ENCODE measurements at regions not wholly inside any gene's neighbourhood (a gene's known extent, or its start where the extent isn't known, plus 50 kb on each side); places are given as distances from the start of the nearest gene placed in this dataset.
A peak's percentile ranks its signal among the peaks of the same experiment; 100 is the strongest.

- Histone ChIP-seq H3K4me1 (ENCODE audit: insufficient read depth) (no peaks in the 10 kb centered on the region), H3K4me3 (no peak overlapping the region), H2AFZ (no peak overlapping the region), H3K27ac (no peak overlapping the region), H3K9me3 (ENCODE audit: low read depth) (no peaks in the 10 kb centered on the region), H3K27me3 (replicated peaks; ENCODE audit: insufficient read depth) (no peaks in the 10 kb centered on the region), H3F3A (ENCODE audit: insufficient read depth) (no peaks in the 10 kb centered on the region), H4K20me1 (ENCODE audit: insufficient read depth) (no peaks in the 10 kb centered on the region), H3K4me2 (ENCODE audit: unreplicated experiment) (no peak overlapping the region), H3K9me2 (ENCODE audit: insufficient read depth) (no peaks in the 10 kb centered on the region), H3K36me3 (ENCODE audit: low read depth) (no peaks in the 10 kb centered on the region), H3K9ac (no peak overlapping the region), H3K79me2 (ENCODE audit: insufficient read depth) (no peaks in the 10 kb centered on the region)
- DNase-seq, result no peak
- WGBS, 2 experiments (ENCODE audit: low coverage in 1 of 2, low lambda C conversion rate in 2 of 2, missing lambda C conversion rate in 2 of 2), result 44 to 65% methylated on average over 1 of the region's 1 CpG
- in situ Hi-C loops (cut with MboI), result no loop called here
- no peak for TF ChIP-seq EZH2 (IDR thresholded peaks at IDR 0.05; ENCODE audit: insufficient read depth, poor library complexity, severe bottlenecking)
- TF ChIP-seq EZH2phosphoT487 (IDR thresholded peaks at IDR 0.05; ENCODE audit: insufficient read depth, low read depth), result no peak
Observed at GRCh38 chr6:21692721-21693120, 99.2 kb downstream of the SOX4 start.

DNA sequence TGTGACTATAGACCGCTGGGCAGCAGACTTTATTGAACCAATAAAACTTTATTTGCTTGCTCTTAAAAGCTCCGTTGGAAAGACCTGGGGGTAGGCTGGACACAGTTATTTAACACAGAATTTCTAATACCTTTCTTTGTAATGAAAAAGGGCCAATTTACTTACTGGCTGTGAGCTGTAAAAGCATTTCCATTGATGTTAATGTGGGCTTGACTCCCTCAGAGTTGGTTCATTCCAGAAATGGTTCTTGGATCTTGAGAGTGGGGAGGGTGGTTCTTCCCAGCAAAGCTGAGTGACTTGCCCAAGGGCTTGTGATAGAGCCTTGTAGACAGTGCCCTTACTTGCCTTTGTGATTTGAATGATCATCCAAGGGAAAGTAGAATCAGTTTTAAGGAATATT lies 100.6 kb downstream of the SOX4 start:
- WGBS, 2 experiments (ENCODE audit: low coverage in 1 of 2, low lambda C conversion rate in 2 of 2, missing lambda C conversion rate in 2 of 2), result 86 to 87% methylated on average over 2 of the region's 2 CpGs
- H3K27ac ChIP-seq, result no peak overlapping the region
- TF ChIP-seq EZH2 (IDR thresholded peaks at IDR 0.05; ENCODE audit: insufficient read depth, poor library complexity, severe bottlenecking) (no peak), EZH2phosphoT487 (IDR thresholded peaks at IDR 0.05; ENCODE audit: insufficient read depth, low read depth) (no peak)
- no peak overlapping the region for H3K9ac ChIP-seq
- H2AFZ ChIP-seq, result no peak overlapping the region
- H3K9me3 ChIP-seq (ENCODE audit: low read depth), result no peaks in the 10 kb centered on the region
- no peaks in the 10 kb centered on the region for H4K20me1 ChIP-seq (ENCODE audit: insufficient read depth)
- H3K79me2 ChIP-seq (ENCODE audit: insufficient read depth), result no peaks in the 10 kb centered on the region
- no peaks in the 10 kb centered on the region for H3F3A ChIP-seq (ENCODE audit: insufficient read depth)
- no peaks in the 10 kb centered on the region for H3K9me2 ChIP-seq (ENCODE audit: insufficient read depth)
- H3K4me2 ChIP-seq (ENCODE audit: unreplicated experiment), result no peak overlapping the region
- no peaks in the 10 kb centered on the region for H3K36me3 ChIP-seq (ENCODE audit: low read depth)
- no peaks in the 10 kb centered on the region for H3K27me3 ChIP-seq (replicated peaks; ENCODE audit: insufficient read depth)
- in situ Hi-C loops (cut with MboI), result no loop called here
- no peaks in the 10 kb centered on the region for H3K4me1 ChIP-seq (ENCODE audit: insufficient read depth)
- no peak for DNase-seq
- no peak overlapping the region for H3K4me3 ChIP-seq

DNA sequence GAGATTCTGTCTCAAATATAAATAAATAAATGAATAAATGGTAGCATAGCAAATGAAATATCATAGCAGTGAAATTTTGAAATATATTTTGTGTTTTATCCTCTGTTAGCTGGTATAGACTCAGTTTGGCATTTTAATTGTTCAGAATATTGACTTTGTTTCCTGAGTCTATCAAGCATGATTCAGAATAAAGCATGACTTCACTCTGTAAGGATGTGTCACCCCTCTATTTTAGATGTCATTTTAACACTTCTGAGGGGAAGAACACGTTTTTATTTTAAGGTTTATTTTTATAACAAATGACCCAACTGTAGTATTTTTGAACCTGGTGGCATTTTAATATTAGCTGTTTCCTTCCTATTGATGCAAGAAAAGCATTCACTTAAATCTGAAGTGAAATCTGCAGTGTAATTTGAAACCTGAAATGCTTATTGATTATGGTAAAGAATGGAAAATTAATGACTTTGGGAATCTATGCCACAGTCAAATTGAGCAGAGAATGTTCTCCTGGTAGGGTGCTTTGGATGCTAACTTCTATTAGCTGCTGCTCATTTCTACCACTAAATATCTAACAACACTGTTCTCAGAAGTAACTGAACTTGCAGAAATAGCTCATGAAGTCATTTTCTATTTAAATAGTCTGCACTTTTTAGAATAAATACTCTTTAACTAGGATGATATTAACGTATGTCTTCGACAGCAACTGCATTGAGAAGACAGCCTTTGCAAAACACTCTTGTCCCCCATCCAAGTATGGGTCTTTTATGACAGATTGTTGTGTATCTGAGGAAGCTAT lies 114.2 kb downstream of the SOX4 start:
- no peaks in the 10 kb centered on the region for H3K9me2 ChIP-seq (ENCODE audit: insufficient read depth)
- H3K4me2 ChIP-seq (ENCODE audit: unreplicated experiment), result no peak overlapping the region
- no peaks in the 10 kb centered on the region for H4K20me1 ChIP-seq (ENCODE audit: insufficient read depth)
- no peaks in the 10 kb centered on the region for H3K4me1 ChIP-seq (ENCODE audit: insufficient read depth)
- no peak for TF ChIP-seq EZH2phosphoT487 (IDR thresholded peaks at IDR 0.05; ENCODE audit: insufficient read depth, low read depth)
- no peak for TF ChIP-seq EZH2 (IDR thresholded peaks at IDR 0.05; ENCODE audit: insufficient read depth, poor library complexity, severe bottlenecking)
- no peaks in the 10 kb centered on the region for H3F3A ChIP-seq (ENCODE audit: insufficient read depth)
- in situ Hi-C loops (cut with MboI), result no loop called here
- 0 out of 2 replicates have a peak, but pooled peaks cover 4% of the 10 kb centered on the region for H3K27me3 ChIP-seq (replicated peaks; ENCODE audit: insufficient read depth)
- 48 to 51% methylated on average over 3 of the region's 3 CpGs for WGBS, 2 experiments (ENCODE audit: low coverage in 1 of 2, low lambda C conversion rate in 2 of 2, missing lambda C conversion rate in 2 of 2)
- H3K79me2 ChIP-seq (ENCODE audit: insufficient read depth), result no peaks in the 10 kb centered on the region
- no peak overlapping the region for H3K27ac ChIP-seq
- no peak overlapping the region for H2AFZ ChIP-seq
- DNase-seq, result peak; percentile 14
- H3K36me3 ChIP-seq (ENCODE audit: low read depth), result no peaks in the 10 kb centered on the region
- H3K4me3 ChIP-seq, result no peak overlapping the region
- H3K9ac ChIP-seq, result no peak overlapping the region
- no peaks in the 10 kb centered on the region for H3K9me3 ChIP-seq (ENCODE audit: low read depth)

- no peaks in the 10 kb centered on the region for H3K79me2 ChIP-seq (ENCODE audit: insufficient read depth)
- no peaks in the 10 kb centered on the region for H3K36me3 ChIP-seq (ENCODE audit: low read depth)
- H3K4me2 ChIP-seq (ENCODE audit: unreplicated experiment), result no peak overlapping the region
- no peak overlapping the region for H3K27ac ChIP-seq
- no peaks in the 10 kb centered on the region for H4K20me1 ChIP-seq (ENCODE audit: insufficient read depth)
- no peak overlapping the region for H3K4me3 ChIP-seq
- no peak overlapping the region for H2AFZ ChIP-seq
- H3F3A ChIP-seq (ENCODE audit: insufficient read depth), result no peaks in the 10 kb centered on the region
- no peaks in the 10 kb centered on the region for H3K4me1 ChIP-seq (ENCODE audit: insufficient read depth)
- H3K9me3 ChIP-seq (ENCODE audit: low read depth), result no peaks in the 10 kb centered on the region
- DNase-seq, result no peak
- in situ Hi-C loops (cut with MboI), result no loop called here
- TF ChIP-seq EZH2phosphoT487 (IDR thresholded peaks at IDR 0.05; ENCODE audit: insufficient read depth, low read depth) (no peak), EZH2 (IDR thresholded peaks at IDR 0.05; ENCODE audit: insufficient read depth, poor library complexity, severe bottlenecking) (no peak)
- H3K9me2 ChIP-seq (ENCODE audit: insufficient read depth), result no peaks in the 10 kb centered on the region
- no peak overlapping the region for H3K9ac ChIP-seq
- H3K27me3 ChIP-seq (replicated peaks; ENCODE audit: insufficient read depth), result 0 out of 2 replicates have a peak, but pooled peaks cover 6% of the 10 kb centered on the region
Observed at GRCh38 chr6:21708320-21708580, 114.7 kb downstream of the SOX4 start.

- H3K36me3 ChIP-seq (ENCODE audit: low read depth), result no peaks in the 10 kb centered on the region
- WGBS, 2 experiments (ENCODE audit: low coverage in 1 of 2, low lambda C conversion rate in 2 of 2, missing lambda C conversion rate in 2 of 2), result 92 to 97% methylated on average over 1 of the region's 1 CpG
- H4K20me1 ChIP-seq (ENCODE audit: insufficient read depth), result no peaks in the 10 kb centered on the region
- H3K27me3 ChIP-seq (replicated peaks; ENCODE audit: insufficient read depth), result 0 out of 2 replicates have a peak, but pooled peaks cover 6% of the 10 kb centered on the region
- H3K4me3 ChIP-seq, result no peak overlapping the region
- H3K79me2 ChIP-seq (ENCODE audit: insufficient read depth), result no peaks in the 10 kb centered on the region
- no peak for DNase-seq
- in situ Hi-C loops (cut with MboI), result no loop called here
- H3K9me3 ChIP-seq (ENCODE audit: low read depth), result no peaks in the 10 kb centered on the region
- no peak for TF ChIP-seq EZH2 (IDR thresholded peaks at IDR 0.05; ENCODE audit: insufficient read depth, poor library complexity, severe bottlenecking)
- no peak for TF ChIP-seq EZH2phosphoT487 (IDR thresholded peaks at IDR 0.05; ENCODE audit: insufficient read depth, low read depth)
- no peak overlapping the region for H3K9ac ChIP-seq
- H2AFZ ChIP-seq, result no peak overlapping the region
- no peak overlapping the region for H3K27ac ChIP-seq
- no peaks in the 10 kb centered on the region for H3K9me2 ChIP-seq (ENCODE audit: insufficient read depth)
- no peaks in the 10 kb centered on the region for H3F3A ChIP-seq (ENCODE audit: insufficient read depth)
- H3K4me2 ChIP-seq (ENCODE audit: unreplicated experiment), result no peak overlapping the region
- H3K4me1 ChIP-seq (ENCODE audit: insufficient read depth), result no peaks in the 10 kb centered on the region
Observed at GRCh38 chr6:21710216-21710615, 116.7 kb downstream of the SOX4 start.
